Esophagus muscularis mucosa (tissue), 3 donors: ENCODE measurements at regions not wholly inside any gene's neighbourhood (a gene's known extent, or its start where the extent isn't known, plus 50 kb on each side); places are given as distances from the start of the nearest gene placed in this dataset.

Experiments used
- POLR2A ChIP-seq: fragments of 450-650 bp; IDR thresholded peaks from one replicate; pipeline ENCODE4 v1.6.1; 2017; ENCODE audit warnings: antibody characterized with exemption, moderate library complexity, mild to moderate bottlenecking, low read depth
- POLR2AphosphoS5 ChIP-seq, 2 donors: sonication (generic); formaldehyde crosslinking; IDR thresholded peaks; one replicate each; pipeline ENCODE4 v1.6.1; 2017; ENCODE audit warnings: antibody characterized with exemption in 2 of 2
- TF ChIP-seq, protein P1 (sequence below), 3 experiments: fragments of 200-600 bp in 2 of 3; fragments of 450-650 bp in 1 of 3; sonication (generic) in 2 of 3; IDR thresholded peaks; one replicate each; pipeline ENCODE4 v1.5.1; 2017 to 2019; ENCODE audit warnings: antibody characterized with exemption in 3 of 3, mild to moderate bottlenecking in 2 of 3, moderate library complexity in 1 of 3

DNA sequence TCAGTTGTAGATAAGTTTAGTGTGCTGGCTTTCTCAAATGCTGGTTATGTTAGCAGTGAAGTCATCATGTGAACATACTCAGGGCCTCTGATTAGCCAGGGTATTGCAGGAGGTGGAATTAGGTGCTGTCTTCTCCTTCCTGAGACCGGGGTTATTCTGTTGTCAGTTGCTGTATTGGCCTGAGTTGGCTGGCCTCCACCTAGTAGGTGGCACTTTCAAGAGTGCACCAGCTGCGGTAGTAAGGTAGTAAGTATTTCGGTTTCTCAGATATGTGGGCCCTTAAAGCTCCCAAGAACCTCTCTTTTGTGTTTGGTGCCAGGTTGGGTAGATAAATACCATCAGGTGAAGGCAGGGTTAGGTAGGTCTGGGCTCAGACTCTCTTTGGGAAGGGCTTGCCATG, 1430.5 kb upstream of the CELF4 start:
- TF ChIP-seq POLR2A (no peak), POLR2AphosphoS5 (IDR thresholded peaks at IDR 0.05) (no peak)
- TF ChIP-seq, protein P1, sequence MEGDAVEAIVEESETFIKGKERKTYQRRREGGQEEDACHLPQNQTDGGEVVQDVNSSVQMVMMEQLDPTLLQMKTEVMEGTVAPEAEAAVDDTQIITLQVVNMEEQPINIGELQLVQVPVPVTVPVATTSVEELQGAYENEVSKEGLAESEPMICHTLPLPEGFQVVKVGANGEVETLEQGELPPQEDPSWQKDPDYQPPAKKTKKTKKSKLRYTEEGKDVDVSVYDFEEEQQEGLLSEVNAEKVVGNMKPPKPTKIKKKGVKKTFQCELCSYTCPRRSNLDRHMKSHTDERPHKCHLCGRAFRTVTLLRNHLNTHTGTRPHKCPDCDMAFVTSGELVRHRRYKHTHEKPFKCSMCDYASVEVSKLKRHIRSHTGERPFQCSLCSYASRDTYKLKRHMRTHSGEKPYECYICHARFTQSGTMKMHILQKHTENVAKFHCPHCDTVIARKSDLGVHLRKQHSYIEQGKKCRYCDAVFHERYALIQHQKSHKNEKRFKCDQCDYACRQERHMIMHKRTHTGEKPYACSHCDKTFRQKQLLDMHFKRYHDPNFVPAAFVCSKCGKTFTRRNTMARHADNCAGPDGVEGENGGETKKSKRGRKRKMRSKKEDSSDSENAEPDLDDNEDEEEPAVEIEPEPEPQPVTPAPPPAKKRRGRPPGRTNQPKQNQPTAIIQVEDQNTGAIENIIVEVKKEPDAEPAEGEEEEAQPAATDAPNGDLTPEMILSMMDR (IDR thresholded peaks at IDR 0.05) = no peak
